IMR-90 (cell line): ENCODE measurements at regions not wholly inside any gene's neighbourhood (a gene's known extent, or its start where the extent isn't known, plus 50 kb on each side); places are given as distances from the start of the nearest gene placed in this dataset.

ENCODE experiments used
- ATAC-seq: fragments of 200-7000 bp; cut with Tn5 transposase; 2 replicates; pipeline ENCODE4 v1.9.1; 2020; ENCODE audit warnings: low read depth, mild to moderate bottlenecking, moderate library complexity
- BruUV-seq: library from RNA; stranded (reverse); fragments of 400-500 nt; replicated peaks from 2 replicates; lab custom pipeline; 2021; lab: Mats Ljungman, UMichigan
- CTCF ChIA-PET: fragments of 300-600 bp; formaldehyde crosslinking; extraction: SDS; loops from one replicate; lab custom pipeline; 2021; ENCODE audit warnings: antibody characterized with exemption; lab: Yijun Ruan, JAX
- POLR2A ChIA-PET: fragments of 300-600 bp; sonication (Branson Sonifier 250); formaldehyde crosslinking; loops from one replicate; lab custom pipeline; 2022; ENCODE audit warnings: antibody characterized with exemption; ENCODE audit not compliant: unreplicated experiment; lab: Charles Lee
- DNase-seq: peaks from one replicate; pipeline ENCODE4 v3.0.0; 2013
- H2AFZ ChIP-seq: replicated peaks from 2 replicates; pipeline ENCODE3; 2013; ENCODE audit warnings: low read length, mild to moderate bottlenecking; ENCODE audit not compliant: poor library complexity
- H2AK5ac ChIP-seq: 2 replicates; pipeline ENCODE4 v1.6.1; 2013; ENCODE audit warnings: low read depth, low read length, inconsistent platforms
- H2AK9ac ChIP-seq: replicated peaks from 2 replicates; pipeline ENCODE3; 2013; ENCODE audit warnings: mild to moderate bottlenecking, low read depth, low read length, moderate library complexity; ENCODE audit not compliant: poor library complexity
- H2BK120ac ChIP-seq: 2 replicates; pipeline ENCODE4 v1.6.1; 2013; ENCODE audit warnings: low read depth, low read length, inconsistent platforms
- H2BK15ac ChIP-seq: 3 replicates; pipeline ENCODE4 v1.6.1; 2013; ENCODE audit warnings: low read depth, low read length, inconsistent platforms
- H2BK20ac ChIP-seq: 2 replicates; pipeline ENCODE4 v1.6.1; 2013; ENCODE audit warnings: low read depth, mild to moderate bottlenecking, inconsistent platforms, low read length, moderate library complexity
- H2BK5ac ChIP-seq: 2 replicates; pipeline ENCODE4 v1.6.1; 2013; ENCODE audit warnings: mild to moderate bottlenecking, low read depth, low read length, inconsistent platforms; ENCODE audit not compliant: poor library complexity, severe bottlenecking
- H3K14ac ChIP-seq: replicated peaks from 2 replicates; pipeline ENCODE4 v1.6.1; 2013; ENCODE audit warnings: low read depth, low read length, inconsistent platforms
- H3K18ac ChIP-seq: 2 replicates; pipeline ENCODE4 v1.6.1; 2013; ENCODE audit warnings: low read depth, low read length, control low read depth
- H3K23ac ChIP-seq: 2 replicates; pipeline ENCODE4 v1.6.1; 2013; ENCODE audit warnings: low read depth, low read length, inconsistent platforms
- H3K27ac ChIP-seq: 2 replicates; pipeline ENCODE4 v1.5.1; 2013; ENCODE audit warnings: mild to moderate bottlenecking, control low read depth, low read length; ENCODE audit not compliant: insufficient read depth
- H3K27me3 ChIP-seq: 2 replicates; pipeline ENCODE4 v1.6.1; 2013; ENCODE audit warnings: low read length; ENCODE audit not compliant: control insufficient read depth, insufficient read depth
- H3K36me3 ChIP-seq: 2 replicates; pipeline ENCODE4 v1.6.1; 2013; ENCODE audit warnings: low read length, mixed read lengths; ENCODE audit not compliant: control insufficient read depth, insufficient read depth
- H3K4ac ChIP-seq: 2 replicates; pipeline ENCODE4 v1.6.1; 2013; ENCODE audit warnings: low read depth, low read length, inconsistent platforms
- H3K4me1 ChIP-seq: 2 replicates; pipeline ENCODE4 v1.6.1; 2013; ENCODE audit warnings: low read length, mixed read lengths; ENCODE audit not compliant: control insufficient read depth, insufficient read depth
- H3K4me2 ChIP-seq: 2 replicates; pipeline ENCODE4 v1.6.1; 2013; ENCODE audit warnings: low read depth, mild to moderate bottlenecking, control low read depth, low read length, moderate library complexity
- H3K4me3 ChIP-seq: 2 replicates; pipeline ENCODE4 v1.5.1; 2013; ENCODE audit warnings: low read depth, mild to moderate bottlenecking, control low read depth, low read length, moderate library complexity; ENCODE audit not compliant: insufficient read depth
- H3K56ac ChIP-seq: 2 replicates; pipeline ENCODE4 v1.6.1; 2013; ENCODE audit warnings: low read length, inconsistent platforms; ENCODE audit not compliant: insufficient read depth; ENCODE audit errors: extremely low read depth
- H3K79me1 ChIP-seq, 2 experiments: 2 replicates each; pipeline ENCODE4 v1.6.1; 2013; ENCODE audit warnings: low read length in 2 of 2, inconsistent platforms in 1 of 2, low read depth in 1 of 2
- H3K9ac ChIP-seq: 2 replicates; pipeline ENCODE4 v1.6.1; 2013; ENCODE audit warnings: low read depth, low read length, control low read depth
- H3K9me1 ChIP-seq: 2 replicates; pipeline ENCODE4 v1.6.1; 2013; ENCODE audit warnings: low read length, inconsistent platforms; ENCODE audit not compliant: insufficient read depth
- H3K9me3 ChIP-seq: 2 replicates; pipeline ENCODE4 v1.6.1; 2013; ENCODE audit warnings: low read length; ENCODE audit not compliant: control insufficient read depth, insufficient read depth
- H4K20me1 ChIP-seq: 2 replicates; pipeline ENCODE4 v1.6.1; 2013; ENCODE audit warnings: low read length, inconsistent platforms; ENCODE audit not compliant: insufficient read depth
- H4K5ac ChIP-seq: 2 replicates; pipeline ENCODE4 v1.6.1; 2013; ENCODE audit warnings: mild to moderate bottlenecking, low read depth, low read length, control low read depth
- H4K8ac ChIP-seq, 2 experiments: 2 replicates each; pipeline ENCODE4 v1.6.1; 2013; ENCODE audit warnings: low read depth in 2 of 2, low read length in 2 of 2, control low read depth in 1 of 2, inconsistent platforms in 1 of 2
- H4K91ac ChIP-seq: 2 replicates; pipeline ENCODE4 v1.6.1; 2013; ENCODE audit warnings: low read depth, low read length, inconsistent platforms; ENCODE audit not compliant: insufficient read depth
- FOS ChIP-seq: fragments of 150-350 bp; IDR thresholded peaks from 2 replicates; pipeline ENCODE4 v1.6.1; 2016; ENCODE audit warnings: low read depth, low read length
- NFE2L2 ChIP-seq: fragments of 150-350 bp; IDR thresholded peaks from 2 replicates; pipeline ENCODE4 v1.6.1; 2016; ENCODE audit warnings: low read depth, mild to moderate bottlenecking, low read length
- POLR2A ChIP-seq: IDR thresholded peaks from 2 replicates; pipeline ENCODE4 v1.6.1; 2012; ENCODE audit warnings: mild to moderate bottlenecking, low read depth, low read length
- RAD21 ChIP-seq: IDR thresholded peaks from 2 replicates; pipeline ENCODE4 v1.6.1; 2012; ENCODE audit warnings: low read length, improper control_type of control experiment
- RCOR1 ChIP-seq: IDR thresholded peaks from 2 replicates; pipeline ENCODE4 v1.6.1; 2012; ENCODE audit warnings: mild to moderate bottlenecking, low read length, improper control_type of control experiment; ENCODE audit not compliant: insufficient replicate concordance
- RFX5 ChIP-seq: IDR thresholded peaks from 2 replicates; pipeline ENCODE4 v1.8.0; 2012; ENCODE audit warnings: low read depth, mild to moderate bottlenecking, low read length, moderate library complexity
- SMC3 ChIP-seq: fragments of 150-350 bp; IDR thresholded peaks from 2 replicates; pipeline ENCODE4 v1.6.1; 2016; ENCODE audit warnings: low read depth, mild to moderate bottlenecking, antibody characterized with exemption, low read length, moderate library complexity
- WGBS, 2 experiments: methylation state at CpG; one replicate each; pipeline versions ENCODE4 v1.1.5 to v1.1.7; 2013; ENCODE audit warnings: missing lambda C conversion rate in 2 of 2; ENCODE audit not compliant: insufficient read length in 1 of 2; ENCODE audit errors: extremely low coverage in 2 of 2; 5-methylcytosine and 5-hydroxymethylcytosine counted together
- dilution Hi-C: fragments of 300-500 bp; cut with HindIII; formaldehyde crosslinking; loops from one replicate; pipeline ENCODE4 v1.14.3; 2018; ENCODE audit warnings: low sequenced_read_pairs; ENCODE audit not compliant: unreplicated experiment
- in situ Hi-C: fragments of 300-500 bp; cut with MboI; formaldehyde crosslinking; loops from 3 replicates; pipeline ENCODE4 v1.14.3; 2019; ENCODE audit warnings: low sequenced_read_pairs, inconsistent platforms, mixed read lengths
- intact Hi-C: fragments of 100-400 bp; cut with micrococcal nuclease; formaldehyde crosslinking; loops from 2 replicates; pipeline ENCODE4 v1.10.0; 2022
- TF ChIP-seq, protein P1 (sequence below): fragments of 150-350 bp; IDR thresholded peaks from 2 replicates; pipeline ENCODE4 v1.6.1; 2016; ENCODE audit warnings: low read depth, mild to moderate bottlenecking, low read length, moderate library complexity, borderline replicate concordance
- TF ChIP-seq, protein P2 (sequence below): fragments of 150-350 bp; IDR thresholded peaks from 2 replicates; pipeline ENCODE4 v1.6.1; 2017; ENCODE audit warnings: mild to moderate bottlenecking, antibody characterized with exemption, low read length, low read depth

DNA sequence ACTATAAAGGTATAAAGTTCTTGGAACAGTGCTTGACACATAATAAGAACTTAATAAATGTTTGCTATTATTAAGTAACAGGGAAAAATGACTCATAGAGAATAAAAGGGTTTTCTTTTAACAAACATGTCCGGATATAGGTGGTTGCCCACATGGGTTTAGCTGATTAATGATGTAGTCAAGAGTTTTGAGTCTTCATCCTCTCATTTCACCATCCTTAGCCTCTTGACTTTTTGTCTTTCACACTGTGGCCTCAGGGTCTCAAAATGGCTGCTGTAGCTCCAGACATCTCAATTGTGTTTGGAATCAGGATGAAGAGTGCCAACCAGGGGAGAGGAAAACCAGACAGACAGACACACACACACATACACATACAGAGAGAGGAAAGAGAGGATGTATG is 97.9 kb downstream of the HSPH1 start:
- Histone ChIP-seq H3K79me1 (no peaks in the 10 kb centered on the region), H3K4me2 (no peak overlapping the region), H3K23ac (no peak overlapping the region), H4K8ac (no peak overlapping the region), H3K27ac (no peak overlapping the region), H3K4me3 (no peak overlapping the region), H2BK20ac (no peak overlapping the region), H2AK5ac (no peak overlapping the region), H3K9me1 (no peaks in the 10 kb centered on the region), H3K56ac (no peak overlapping the region), H3K36me3 (no peaks in the 10 kb centered on the region), H3K9ac (no peak overlapping the region), H4K20me1 (no peaks in the 10 kb centered on the region), H3K4ac (no peak overlapping the region), H3K18ac (no peak overlapping the region), H2AK9ac (no peak overlapping the region), H2AFZ (no peak overlapping the region), H3K4me1 (no peaks in the 10 kb centered on the region; the same call in 1 of the 2 replicates), H4K5ac (no peak overlapping the region), H2BK5ac (no peak overlapping the region), H3K27me3 (peaks cover 4% of the 10 kb centered on the region), H2BK120ac (no peak overlapping the region), H2BK15ac (no peak overlapping the region), H3K14ac (no peak overlapping the region), H3K9me3 (0 out of 2 replicates have a peak, but pooled peaks cover 4% of the 10 kb centered on the region), H4K91ac (no peak overlapping the region)
- POLR2A ChIA-PET, result no interaction called here
- ATAC-seq, result no peak
- dilution Hi-C loops, result no loop called here
- no TSS peak for BruUV-seq
- in situ Hi-C loops, result no loop called here
- CTCF ChIA-PET, result no interaction called here
- no peak for DNase-seq
- no peak for TF ChIP-seq RFX5
- TF ChIP-seq SMC3, result no peak
- no peak for TF ChIP-seq RCOR1
- TF ChIP-seq POLR2A, result no peak
- TF ChIP-seq, protein P1, sequence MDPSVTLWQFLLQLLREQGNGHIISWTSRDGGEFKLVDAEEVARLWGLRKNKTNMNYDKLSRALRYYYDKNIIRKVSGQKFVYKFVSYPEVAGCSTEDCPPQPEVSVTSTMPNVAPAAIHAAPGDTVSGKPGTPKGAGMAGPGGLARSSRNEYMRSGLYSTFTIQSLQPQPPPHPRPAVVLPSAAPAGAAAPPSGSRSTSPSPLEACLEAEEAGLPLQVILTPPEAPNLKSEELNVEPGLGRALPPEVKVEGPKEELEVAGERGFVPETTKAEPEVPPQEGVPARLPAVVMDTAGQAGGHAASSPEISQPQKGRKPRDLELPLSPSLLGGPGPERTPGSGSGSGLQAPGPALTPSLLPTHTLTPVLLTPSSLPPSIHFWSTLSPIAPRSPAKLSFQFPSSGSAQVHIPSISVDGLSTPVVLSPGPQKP, result no peak
- no peak for TF ChIP-seq RAD21
- TF ChIP-seq, protein P2, sequence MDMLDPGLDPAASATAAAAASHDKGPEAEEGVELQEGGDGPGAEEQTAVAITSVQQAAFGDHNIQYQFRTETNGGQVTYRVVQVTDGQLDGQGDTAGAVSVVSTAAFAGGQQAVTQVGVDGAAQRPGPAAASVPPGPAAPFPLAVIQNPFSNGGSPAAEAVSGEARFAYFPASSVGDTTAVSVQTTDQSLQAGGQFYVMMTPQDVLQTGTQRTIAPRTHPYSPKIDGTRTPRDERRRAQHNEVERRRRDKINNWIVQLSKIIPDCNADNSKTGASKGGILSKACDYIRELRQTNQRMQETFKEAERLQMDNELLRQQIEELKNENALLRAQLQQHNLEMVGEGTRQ, result no peak
- no peak for TF ChIP-seq NFE2L2
- TF ChIP-seq FOS, result no peak
- WGBS, 2 experiments, result no CpG with 5 or more reads among the region's 1 CpG
- intact Hi-C loops, result no loop called here
